ENCODE measurements at regions not wholly inside any gene's neighbourhood (a gene's known extent, or its start where the extent isn't known, plus 50 kb on each side); places are given as distances from the start of the nearest gene placed in this dataset.

DNA sequence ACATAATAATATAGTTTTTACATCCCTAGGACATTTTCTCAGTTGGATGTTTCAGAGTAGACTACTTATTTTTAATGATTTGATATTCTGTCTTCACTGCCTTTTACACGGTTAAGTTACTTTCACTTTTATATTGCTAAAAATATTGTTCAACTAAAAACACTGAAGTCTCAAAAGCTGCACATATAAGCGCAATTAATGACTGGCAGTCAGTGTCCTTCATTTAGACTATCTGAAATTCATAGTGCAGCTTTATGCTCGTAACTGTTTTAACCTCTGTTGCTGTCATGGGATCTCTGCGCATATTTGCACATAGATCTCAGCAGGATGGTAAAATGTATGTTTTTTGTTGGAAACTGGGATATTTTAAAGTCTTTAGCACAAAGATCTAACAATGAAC, 864.3 kb downstream of the SLITRK6 start:
- TF ChIP-seq EZH2 (IDR thresholded peaks at IDR 0.05; ENCODE audit: insufficient read depth, poor library complexity, severe bottlenecking) (no peak), EZH2phosphoT487 (IDR thresholded peaks at IDR 0.05; ENCODE audit: insufficient read depth, low read depth) (no peak)
